HepG2 (cell line): ENCODE measurements at regions not wholly inside any gene's neighbourhood (a gene's known extent, or its start where the extent isn't known, plus 50 kb on each side); places are given as distances from the start of the nearest gene placed in this dataset.
A peak's percentile ranks its signal among the peaks of the same experiment; 100 is the strongest.

Experiments
- CERS6 ChIP-seq: sonication (generic); formaldehyde crosslinking; IDR thresholded peaks from 2 replicates; pipeline ENCODE4 v1.5.0; 2020; ENCODE audit warnings: missing genetic modification reagents
- EZH2 ChIP-seq: conservative IDR thresholded peaks from 2 replicates; pipeline ENCODE4 v1.6.1; 2012; ENCODE audit warnings: mild to moderate bottlenecking, low read depth, low read length, moderate library complexity
- FOSL2 ChIP-seq: sonication (generic); formaldehyde crosslinking; IDR thresholded peaks from 2 replicates; pipeline ENCODE4 v1.4.0; 2020; ENCODE audit warnings: missing genetic modification reagents
- FOXO1 ChIP-seq: sonication (generic); formaldehyde crosslinking; IDR thresholded peaks from 2 replicates; pipeline ENCODE4 v1.4.0; 2020; ENCODE audit warnings: missing genetic modification reagents
- GMEB1 ChIP-seq: sonication (generic); formaldehyde crosslinking; IDR thresholded peaks from 2 replicates; pipeline ENCODE4 v1.5.1; 2020; ENCODE audit warnings: missing genetic modification reagents, mild to moderate bottlenecking, borderline replicate concordance
- HOXA9 ChIP-seq: sonication (generic); formaldehyde crosslinking; IDR thresholded peaks from 2 replicates; pipeline ENCODE4 v1.8.1; 2022; ENCODE audit warnings: missing genetic modification reagents, mild to moderate bottlenecking, moderate library complexity, borderline replicate concordance
- LRRFIP1 ChIP-seq: sonication (generic); formaldehyde crosslinking; conservative IDR thresholded peaks from 2 replicates; pipeline ENCODE4 v1.4.0; 2020; ENCODE audit warnings: missing genetic modification reagents
- RARG ChIP-seq: sonication (generic); formaldehyde crosslinking; IDR thresholded peaks from 2 replicates; pipeline ENCODE4 v1.4.0; 2020; ENCODE audit warnings: low read depth, mild to moderate bottlenecking, missing genetic modification reagents
- SOX5 ChIP-seq: IDR thresholded peaks from 2 replicates; pipeline ENCODE4 v1.6.1; 2016; ENCODE audit warnings: borderline replicate concordance
- USF2 ChIP-seq, 2 experiments: sonication (generic) in 1 of 2; formaldehyde crosslinking in 1 of 2; IDR thresholded peaks; 2 replicates each; pipeline versions ENCODE4 v1.5.1 to v1.6.1; 2011 to 2020; ENCODE audit warnings: borderline replicate concordance in 1 of 2, low read depth in 1 of 2, low read length in 1 of 2, mild to moderate bottlenecking in 1 of 2, missing genetic modification reagents in 1 of 2, moderate library complexity in 1 of 2
- XBP1 ChIP-seq: sonication (generic); formaldehyde crosslinking; IDR thresholded peaks from 2 replicates; pipeline ENCODE4 v1.5.0; 2020; ENCODE audit warnings: missing genetic modification reagents
- ZFP1 ChIP-seq: IDR thresholded peaks from 2 replicates; pipeline ENCODE4 v1.6.1; 2016
- ZFP37 ChIP-seq: sonication (generic); formaldehyde crosslinking; IDR thresholded peaks from 2 replicates; pipeline ENCODE4 v1.4.0; 2020; ENCODE audit warnings: missing genetic modification reagents, borderline replicate concordance
- ZFP41 ChIP-seq: sonication (generic); formaldehyde crosslinking; IDR thresholded peaks from 2 replicates; pipeline ENCODE4 v1.4.0; 2020; ENCODE audit warnings: mild to moderate bottlenecking, missing genetic modification reagents, borderline replicate concordance
- ZNF180 ChIP-seq: sonication (generic); formaldehyde crosslinking; IDR thresholded peaks from 2 replicates; pipeline ENCODE4 v1.4.0; 2020; ENCODE audit warnings: low read depth, missing genetic modification reagents, borderline replicate concordance
- ZNF280B ChIP-seq: sonication (generic); formaldehyde crosslinking; IDR thresholded peaks from 2 replicates; pipeline ENCODE4 v1.5.0; 2020; ENCODE audit warnings: missing genetic modification reagents, mild to moderate bottlenecking, borderline replicate concordance
- ZNF451 ChIP-seq: sonication (generic); formaldehyde crosslinking; IDR thresholded peaks from 2 replicates; pipeline ENCODE4 v1.5.0; 2020; ENCODE audit warnings: mild to moderate bottlenecking, missing genetic modification reagents
- ZNF781 ChIP-seq: sonication (generic); formaldehyde crosslinking; IDR thresholded peaks from 2 replicates; pipeline ENCODE4 v1.5.1; 2020; ENCODE audit warnings: borderline replicate concordance, mild to moderate bottlenecking, missing genetic modification reagents; ENCODE audit errors: not compliant biosample characterization
- ZNF891 ChIP-seq: sonication (generic); formaldehyde crosslinking; IDR thresholded peaks from 2 replicates; pipeline ENCODE4 v1.5.0; 2020; ENCODE audit warnings: mild to moderate bottlenecking, missing genetic modification reagents
- ZSCAN21 ChIP-seq: sonication (generic); formaldehyde crosslinking; IDR thresholded peaks from 2 replicates; pipeline ENCODE4 v1.8.0; 2022; ENCODE audit warnings: mild to moderate bottlenecking, missing genetic modification reagents, moderate library complexity, borderline replicate concordance

GRCh38 chr12:98126637-98127335 lies 388.6 kb upstream of the TMPO start (continued):
- TF ChIP-seq LRRFIP1 (CRISPR knock-in tag) = no peak
- TF ChIP-seq ZNF451 (CRISPR knock-in tag) = no peak
- no peak for TF ChIP-seq ZFP41 (CRISPR knock-in tag)
- TF ChIP-seq XBP1 (CRISPR knock-in tag) = no peak
- no peak for TF ChIP-seq ZSCAN21 (CRISPR knock-in tag)
- TF ChIP-seq GMEB1 = no peak
- no peak for TF ChIP-seq ZNF180 (CRISPR knock-in tag)
- TF ChIP-seq CERS6 = no peak
- no peak for TF ChIP-seq ZFP37 (CRISPR knock-in tag)
- no peak for TF ChIP-seq ZNF781 (CRISPR knock-in tag)
- no peak for TF ChIP-seq ZFP1
- no peak for TF ChIP-seq USF2 (IDR thresholded peaks at IDR 0.05; ENCODE audit: low read depth, low read length)
- peak; percentile 47; the same call in 1 of the 2 replicates for TF ChIP-seq USF2 (CRISPR knock-in tag; IDR thresholded peaks at IDR 0.05; ENCODE audit: borderline replicate concordance)
- TF ChIP-seq FOXO1 = no peak
- no peak for TF ChIP-seq RARG (CRISPR knock-in tag)
- no peak for TF ChIP-seq ZNF280B (CRISPR knock-in tag)
- no peak for TF ChIP-seq EZH2
- no peak for TF ChIP-seq ZNF891
- no peak for TF ChIP-seq HOXA9 (CRISPR knock-in tag)
- 0 out of 2 replicates have a peak, but pooled peaks have one; percentile 26 for TF ChIP-seq SOX5 (CRISPR knock-in tag)
- TF ChIP-seq FOSL2 (CRISPR knock-in tag) = 0 out of 2 replicates have a peak, but pooled peaks have one; percentile 13
